Activated CD8-positive, alpha-beta memory T cell treated with anti-CD3 and anti-CD28 coated beads, Interleukin-2, amount 50 U/mL, for 48 hours (primary cell): ENCODE measurements at regions not wholly inside any gene's neighbourhood (a gene's known extent, or its start where the extent isn't known, plus 50 kb on each side); places are given as distances from the start of the nearest gene placed in this dataset.

ENCODE experiments used
- DNase-seq: peaks from one replicate; pipeline ENCODE4 v3.0.0-alpha.2; 2020

GRCh38 chr14:101221549-101222160 lies 318.1 kb upstream of the RTL1 start:
- DNase-seq: no peak

GRCh38 chr14:101222362-101223070 lies 319.0 kb upstream of the RTL1 start:
- DNase-seq: no peak

GRCh38 chr14:101223127-101223526 lies 319.6 kb upstream of the RTL1 start:
- no peak for DNase-seq

GRCh38 chr14:101223561-101224162 lies 320.1 kb upstream of the RTL1 start:
- DNase-seq: no peak

- DNase-seq: no peak
Observed at GRCh38 chr14:101224356-101225156, 321.0 kb upstream of the RTL1 start.

GRCh38 chr14:101225157-101226152 lies 321.9 kb upstream of the RTL1 start:
- no peak for DNase-seq

GRCh38 chr14:101226265-101226602 lies 322.7 kb upstream of the RTL1 start:
- DNase-seq: no peak

GRCh38 chr14:101226603-101227425 lies 323.3 kb upstream of the RTL1 start:
- DNase-seq: no peak

- DNase-seq: no peak
Observed at GRCh38 chr14:101227611-101228594, 324.4 kb upstream of the RTL1 start.

GRCh38 chr14:101228949-101229541 lies 325.5 kb upstream of the RTL1 start:
- no peak for DNase-seq

GRCh38 chr14:101229666-101230065 lies 326.1 kb upstream of the RTL1 start:
- peak; percentile 20 for DNase-seq

- DNase-seq: peak; percentile 23
Observed at GRCh38 chr14:101230161-101230850, 326.8 kb upstream of the RTL1 start.

GRCh38 chr14:101230851-101231550 lies 327.5 kb upstream of the RTL1 start:
- peak; percentile 17 for DNase-seq

GRCh38 chr14:101231828-101232227 lies 328.3 kb upstream of the RTL1 start:
- peak; percentile 30 for DNase-seq

- peak; percentile 38 for DNase-seq
Observed at GRCh38 chr14:101232340-101233020, 328.8 kb upstream of the DIO3 start.

- no peak for DNase-seq
Observed at GRCh38 chr14:101233021-101233366, 328.3 kb upstream of the DIO3 start.

GRCh38 chr14:101233391-101233790 lies 327.9 kb upstream of the DIO3 start:
- no peak for DNase-seq

GRCh38 chr14:101233808-101234207 lies 327.5 kb upstream of the DIO3 start:
- no peak for DNase-seq
